Osteoblast (primary cell): ENCODE measurements at regions not wholly inside any gene's neighbourhood (a gene's known extent, or its start where the extent isn't known, plus 50 kb on each side); places are given as distances from the start of the nearest gene placed in this dataset.

Source experiments
- DNase-seq: peaks from one replicate; pipeline ENCODE4 v3.0.0; 2011; ENCODE audit warnings: low spot score, mixed read lengths; ENCODE audit not compliant: insufficient read length; ENCODE audit errors: missing footprints
- H2AFZ ChIP-seq: 2 replicates; pipeline ENCODE4 v1.6.0; 2011; ENCODE audit warnings: mild to moderate bottlenecking, low read length
- H3K27ac ChIP-seq: 2 replicates; pipeline ENCODE4 v1.5.1; 2011; ENCODE audit warnings: mild to moderate bottlenecking, low read depth, low read length, moderate library complexity
- H3K27me3 ChIP-seq: 2 replicates; pipeline ENCODE4 v1.6.0; 2012; ENCODE audit warnings: mild to moderate bottlenecking, control low read depth, inconsistent platforms, low read length, moderate library complexity; ENCODE audit not compliant: insufficient read depth
- H3K36me3 ChIP-seq: 2 replicates; pipeline ENCODE4 v1.5.1; 2011; ENCODE audit warnings: mild to moderate bottlenecking, low read length, control low read depth, moderate library complexity; ENCODE audit not compliant: insufficient read depth
- H3K4me1 ChIP-seq: 2 replicates; pipeline ENCODE4 v1.5.1; 2011; ENCODE audit warnings: mild to moderate bottlenecking, low read length, control low read depth, moderate library complexity; ENCODE audit not compliant: insufficient read depth
- H3K4me2 ChIP-seq: 2 replicates; pipeline ENCODE4 v1.6.0; 2011; ENCODE audit warnings: mild to moderate bottlenecking, low read length; ENCODE audit not compliant: insufficient read depth
- H3K4me3 ChIP-seq: fragments of 200-600 bp; sonication (generic); 3 replicates; pipeline ENCODE4 v1.5.1; 2012; ENCODE audit warnings: mild to moderate bottlenecking, low read length, inconsistent platforms; ENCODE audit not compliant: insufficient read depth
- H3K79me2 ChIP-seq: 2 replicates; pipeline ENCODE4 v1.6.0; 2012; ENCODE audit warnings: mild to moderate bottlenecking, low read length, control low read depth, inconsistent platforms; ENCODE audit not compliant: insufficient read depth
- H3K9me3 ChIP-seq: 2 replicates; pipeline ENCODE4 v1.5.1; 2011; ENCODE audit warnings: low read depth, low read length, control low read depth
- H4K20me1 ChIP-seq: 2 replicates; pipeline ENCODE4 v1.6.0; 2012; ENCODE audit warnings: mild to moderate bottlenecking, low read length, control low read depth; ENCODE audit not compliant: insufficient read depth
- CTCF ChIP-seq: IDR thresholded peaks from 2 replicates; pipeline ENCODE4 v1.5.1; 2011; ENCODE audit warnings: mild to moderate bottlenecking, low read depth, low read length, moderate library complexity; ENCODE audit errors: extremely low read depth

GRCh38 chr9:74403581-74403980 lies 93.6 kb upstream of the RORB start:
- DNase-seq = no peak
- H3K27me3 ChIP-seq = no peaks in the 10 kb centered on the region
- no peak overlapping the region for H3K4me3 ChIP-seq
- no peaks in the 10 kb centered on the region for H3K36me3 ChIP-seq
- no peaks in the 10 kb centered on the region for H3K79me2 ChIP-seq
- peaks cover 3% of the 10 kb centered on the region for H3K9me3 ChIP-seq
- no peaks in the 10 kb centered on the region for H3K4me1 ChIP-seq
- H4K20me1 ChIP-seq = no peaks in the 10 kb centered on the region
- no peak overlapping the region for H3K4me2 ChIP-seq
- no peak overlapping the region for H2AFZ ChIP-seq
- H3K27ac ChIP-seq = no peak overlapping the region
- TF ChIP-seq CTCF = no peak

- no peak overlapping the region for H3K4me2 ChIP-seq
- no peak overlapping the region for H3K27ac ChIP-seq
- H3K79me2 ChIP-seq = no peaks in the 10 kb centered on the region
- DNase-seq = no peak
- no peaks in the 10 kb centered on the region for H3K27me3 ChIP-seq
- H4K20me1 ChIP-seq = no peaks in the 10 kb centered on the region
- no peaks in the 10 kb centered on the region for H3K4me1 ChIP-seq
- H2AFZ ChIP-seq = no peak overlapping the region
- no peak for TF ChIP-seq CTCF
- no peak overlapping the region for H3K4me3 ChIP-seq
- peaks cover 3% of the 10 kb centered on the region for H3K9me3 ChIP-seq
- no peaks in the 10 kb centered on the region for H3K36me3 ChIP-seq
These were observed 92.5 kb upstream of the RORB start for GRCh38 chr9:74404620-74405019.

- Histone ChIP-seq H4K20me1 (no peaks in the 10 kb centered on the region), H2AFZ (no peak overlapping the region), H3K4me1 (no peaks in the 10 kb centered on the region), H3K27me3 (no peaks in the 10 kb centered on the region), H3K9me3 (peaks cover 3% of the 10 kb centered on the region), H3K27ac (no peak overlapping the region), H3K36me3 (no peaks in the 10 kb centered on the region), H3K4me2 (no peak overlapping the region), H3K79me2 (no peaks in the 10 kb centered on the region), H3K4me3 (no peak overlapping the region)
- DNase-seq = no peak
- TF ChIP-seq CTCF = no peak
These were observed 90.0 kb upstream of the RORB start for GRCh38 chr9:74407166-74407565.

- no peak overlapping the region for H3K4me3 ChIP-seq
These were observed 84.7 kb upstream of the RORB start for GRCh38 chr9:74412236-74412979.

More at GRCh38 chr9:74412236-74412979, 84.7 kb upstream of the RORB start:
- no peak for TF ChIP-seq CTCF
- Histone ChIP-seq H3K27me3 (no peaks in the 10 kb centered on the region), H3K4me1 (no peaks in the 10 kb centered on the region), H3K79me2 (no peaks in the 10 kb centered on the region), H3K36me3 (no peaks in the 10 kb centered on the region), H3K9me3 (no peaks in the 10 kb centered on the region), H2AFZ (no peak overlapping the region), H4K20me1 (no peaks in the 10 kb centered on the region), H3K4me2 (no peak overlapping the region), H3K27ac (no peak overlapping the region)
- DNase-seq = no peak
